ENCODE measurements at regions not wholly inside any gene's neighbourhood (a gene's known extent, or its start where the extent isn't known, plus 50 kb on each side); places are given as distances from the start of the nearest gene placed in this dataset.

DNA sequence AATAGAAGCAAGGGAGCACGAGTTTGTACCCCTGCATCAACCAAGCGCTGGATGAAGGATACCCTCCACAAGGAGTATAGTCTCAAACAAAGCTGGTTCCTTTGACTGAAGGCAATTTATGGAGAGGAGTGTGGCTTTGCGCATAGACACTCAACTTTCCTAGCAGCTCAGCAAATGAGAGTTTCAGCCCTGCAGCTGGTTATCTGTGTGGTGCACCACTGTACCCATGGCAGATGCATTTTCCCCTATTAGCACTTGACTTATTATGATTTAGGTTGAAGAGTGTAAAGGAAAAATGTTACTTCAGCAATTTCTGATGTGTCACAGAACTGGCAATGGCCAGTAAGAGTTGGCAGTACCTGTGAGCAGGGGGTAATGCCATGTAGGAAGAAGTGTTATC lies 440.1 kb upstream of the LINC00305 start:
- 73% methylated on average over 3 of the region's 3 CpGs for WGBS
- Histone ChIP-seq H3K27ac (replicated peaks in 1 of 4) (no peak overlapping the region), H3K4me3 (no peak overlapping the region), H3K36me3 (no peaks in the 10 kb centered on the region), H3K9me3 (no peaks in the 10 kb centered on the region), H3K4me1 (no peaks in the 10 kb centered on the region), H3K27me3 (no peaks in the 10 kb centered on the region)
- intact Hi-C loops (cut with DNase I): no loop called here
- no peak for DNase-seq (ENCODE audit: extremely low spot score)
- TF ChIP-seq POLR2AphosphoS5 (IDR thresholded peaks at IDR 0.05) (no peak), EP300 (IDR thresholded peaks at IDR 0.05) (no peak), POLR2A (IDR thresholded peaks at IDR 0.05; ENCODE audit: low read depth) (no peak)
- TF ChIP-seq, protein P1, sequence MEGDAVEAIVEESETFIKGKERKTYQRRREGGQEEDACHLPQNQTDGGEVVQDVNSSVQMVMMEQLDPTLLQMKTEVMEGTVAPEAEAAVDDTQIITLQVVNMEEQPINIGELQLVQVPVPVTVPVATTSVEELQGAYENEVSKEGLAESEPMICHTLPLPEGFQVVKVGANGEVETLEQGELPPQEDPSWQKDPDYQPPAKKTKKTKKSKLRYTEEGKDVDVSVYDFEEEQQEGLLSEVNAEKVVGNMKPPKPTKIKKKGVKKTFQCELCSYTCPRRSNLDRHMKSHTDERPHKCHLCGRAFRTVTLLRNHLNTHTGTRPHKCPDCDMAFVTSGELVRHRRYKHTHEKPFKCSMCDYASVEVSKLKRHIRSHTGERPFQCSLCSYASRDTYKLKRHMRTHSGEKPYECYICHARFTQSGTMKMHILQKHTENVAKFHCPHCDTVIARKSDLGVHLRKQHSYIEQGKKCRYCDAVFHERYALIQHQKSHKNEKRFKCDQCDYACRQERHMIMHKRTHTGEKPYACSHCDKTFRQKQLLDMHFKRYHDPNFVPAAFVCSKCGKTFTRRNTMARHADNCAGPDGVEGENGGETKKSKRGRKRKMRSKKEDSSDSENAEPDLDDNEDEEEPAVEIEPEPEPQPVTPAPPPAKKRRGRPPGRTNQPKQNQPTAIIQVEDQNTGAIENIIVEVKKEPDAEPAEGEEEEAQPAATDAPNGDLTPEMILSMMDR (IDR thresholded peaks at IDR 0.05): no peak

DNA sequence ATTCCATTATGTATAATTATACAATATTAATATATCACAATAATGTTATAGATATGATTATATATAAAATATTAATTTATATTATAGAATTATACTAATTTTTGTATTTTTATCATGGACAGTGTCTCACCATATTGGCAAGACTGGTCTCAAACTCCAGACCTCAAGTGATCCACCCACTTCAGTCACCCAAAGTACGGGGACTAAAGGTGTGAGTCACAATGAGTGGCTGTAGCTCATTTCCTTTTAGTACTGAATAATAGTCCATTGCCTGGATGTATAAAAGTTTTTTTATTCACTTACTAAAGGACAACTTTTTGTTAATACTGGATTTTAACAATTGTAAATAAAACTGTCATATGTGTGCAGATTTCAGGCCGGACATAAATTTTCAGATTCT lies 417.6 kb upstream of the LINC00305 start:
- Histone ChIP-seq H3K36me3 (no peaks in the 10 kb centered on the region), H3K4me1 (no peaks in the 10 kb centered on the region), H3K27ac (replicated peaks in 1 of 4) (no peak overlapping the region), H3K4me3 (no peak overlapping the region), H3K27me3 (no peaks in the 10 kb centered on the region), H3K9me3 (no peaks in the 10 kb centered on the region)
- DNase-seq (ENCODE audit: extremely low spot score): no peak
- TF ChIP-seq, protein P1 (IDR thresholded peaks at IDR 0.05): no peak
- TF ChIP-seq POLR2A (IDR thresholded peaks at IDR 0.05; ENCODE audit: low read depth): no peak
- 88% methylated on average over 2 of the region's 2 CpGs for WGBS
- intact Hi-C loops (cut with DNase I): no loop called here

DNA sequence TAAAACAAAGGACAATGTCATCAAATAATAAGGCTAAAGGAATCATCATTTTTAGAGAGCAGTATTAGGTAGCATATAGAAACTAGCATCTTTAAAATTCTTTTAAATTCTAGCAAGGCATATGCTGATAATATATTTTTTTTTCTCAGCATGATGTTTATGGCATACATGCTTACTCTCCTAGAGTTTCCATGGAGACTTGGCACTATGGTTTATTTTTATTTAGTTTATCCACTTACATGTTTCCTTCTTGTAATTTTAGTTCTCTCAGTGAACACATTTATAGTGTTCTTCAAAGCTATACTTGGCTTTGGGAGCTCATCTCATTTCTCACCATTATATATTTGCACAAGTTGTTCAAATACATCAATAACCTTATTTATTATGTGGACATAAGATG lies 413.8 kb upstream of the LINC00305 start:
- Histone ChIP-seq H3K9me3 (no peaks in the 10 kb centered on the region), H3K27ac (replicated peaks in 1 of 4) (no peak overlapping the region), H3K4me3 (no peak overlapping the region), H3K27me3 (no peaks in the 10 kb centered on the region), H3K4me1 (no peaks in the 10 kb centered on the region), H3K36me3 (no peaks in the 10 kb centered on the region)
- no peak for TF ChIP-seq POLR2AphosphoS5 (IDR thresholded peaks at IDR 0.05)
- TF ChIP-seq POLR2A (IDR thresholded peaks at IDR 0.05; ENCODE audit: low read depth): no peak
- TF ChIP-seq, protein P1 (IDR thresholded peaks at IDR 0.05): no peak
- TF ChIP-seq EP300 (IDR thresholded peaks at IDR 0.05): no peak
- intact Hi-C loops (cut with DNase I): no loop called here
- no peak for DNase-seq (ENCODE audit: extremely low spot score)

DNA sequence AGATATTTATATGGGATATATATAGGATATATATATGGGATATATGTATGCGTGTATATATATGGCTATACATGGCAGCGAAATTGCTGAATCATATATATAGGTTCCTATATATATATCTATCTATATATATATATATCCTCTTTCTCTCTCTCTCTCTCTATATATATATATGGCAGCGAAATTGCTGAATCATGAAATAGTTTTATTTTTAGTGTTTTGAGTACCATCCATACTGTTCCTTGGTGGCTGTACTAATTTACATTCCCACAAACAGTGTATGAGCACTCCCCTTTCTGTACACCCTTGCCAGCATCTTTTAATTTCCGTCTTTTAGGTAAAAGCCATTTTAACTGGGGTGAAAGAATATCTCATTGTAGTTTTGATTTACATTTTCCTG lies 397.6 kb upstream of the LINC00305 start:
- H3K27ac ChIP-seq (replicated peaks in 1 of 4): no peak overlapping the region
- H3K4me3 ChIP-seq: no peak overlapping the region
- no peaks in the 10 kb centered on the region for H3K36me3 ChIP-seq
- no peaks in the 10 kb centered on the region for H3K27me3 ChIP-seq
- H3K9me3 ChIP-seq: no peaks in the 10 kb centered on the region
- no peak for DNase-seq (ENCODE audit: extremely low spot score)
- 71% methylated on average over 4 of the region's 4 CpGs for WGBS
- no peaks in the 10 kb centered on the region for H3K4me1 ChIP-seq
- TF ChIP-seq EP300 (IDR thresholded peaks at IDR 0.05) (no peak), POLR2A (IDR thresholded peaks at IDR 0.05; ENCODE audit: low read depth) (no peak), POLR2AphosphoS5 (IDR thresholded peaks at IDR 0.05) (no peak)
- TF ChIP-seq, protein P1 (IDR thresholded peaks at IDR 0.05): no peak
- intact Hi-C loops (cut with DNase I): no loop called here

- WGBS: 70% methylated on average over 1 of the region's 1 CpG
- intact Hi-C loops (cut with DNase I): no loop called here
- Histone ChIP-seq H3K27me3 (no peaks in the 10 kb centered on the region), H3K27ac (replicated peaks in 1 of 4) (no peak overlapping the region), H3K9me3 (no peaks in the 10 kb centered on the region), H3K4me3 (no peak overlapping the region), H3K4me1 (no peaks in the 10 kb centered on the region), H3K36me3 (no peaks in the 10 kb centered on the region)
- TF ChIP-seq EP300 (IDR thresholded peaks at IDR 0.05) (no peak), POLR2A (IDR thresholded peaks at IDR 0.05; ENCODE audit: low read depth) (no peak), POLR2AphosphoS5 (IDR thresholded peaks at IDR 0.05) (no peak)
- TF ChIP-seq, protein P1 (IDR thresholded peaks at IDR 0.05): no peak
- no peak for DNase-seq (ENCODE audit: extremely low spot score)
Measured at GRCh38 chr18:64539847-64540246, 391.0 kb upstream of the LINC00305 start.

Measured in esophagus muscularis mucosa (tissue), 4 donors.